ENCODE measurements at regions not wholly inside any gene's neighbourhood (a gene's known extent, or its start where the extent isn't known, plus 50 kb on each side); places are given as distances from the start of the nearest gene placed in this dataset.

DNA sequence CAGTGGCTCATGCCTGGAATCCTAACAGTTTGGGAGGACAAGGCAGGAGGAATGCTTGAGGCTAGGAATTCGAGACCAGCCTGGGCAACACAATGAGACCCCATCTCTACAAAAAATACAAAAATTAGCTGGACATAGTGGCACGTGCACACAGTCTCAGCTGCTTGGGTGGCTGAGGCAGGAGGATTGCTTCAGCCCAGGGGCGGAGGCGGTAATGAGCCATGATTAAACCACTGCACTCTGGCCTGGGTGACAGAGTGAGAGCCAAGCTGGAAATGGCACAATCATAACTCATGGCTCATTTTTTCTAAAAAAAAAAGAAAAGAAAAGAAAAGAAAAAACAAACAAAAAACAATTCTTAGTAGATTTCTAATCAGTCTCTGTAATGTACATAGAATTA, 446.2 kb downstream of the ELAVL2 start:
- TF ChIP-seq CTCF (optimal IDR thresholded peaks at IDR 0.05 in 1 of 3, IDR thresholded peaks at IDR 0.05 in 1 of 3, conservative IDR thresholded peaks at IDR 0.05 in 1 of 3; ENCODE audit: extremely low read depth in 1 of 3, insufficient read depth in 2 of 3, low read length in 3 of 3) (no peak), EZH2 (IDR thresholded peaks at IDR 0.05; ENCODE audit: low read length) (no peak)
